Liver (tissue), 3 donors: ENCODE measurements at regions not wholly inside any gene's neighbourhood (a gene's known extent, or its start where the extent isn't known, plus 50 kb on each side); places are given as distances from the start of the nearest gene placed in this dataset.

Source experiments
- CTCF ChIP-seq: fragments of 150-350 bp; IDR thresholded peaks from 2 replicates; pipeline ENCODE4 v1.5.1; 2017; ENCODE audit warnings: improper control_type of control experiment, low read depth, low read length; ENCODE audit not compliant: missing input control
- EGR1 ChIP-seq, 2 donors: IDR thresholded peaks; 2 replicates each; pipeline ENCODE4 v1.6.1; 2016 to 2018; ENCODE audit warnings: antibody characterized with exemption in 2 of 2, low read depth in 2 of 2
- MAX ChIP-seq: IDR thresholded peaks from 2 replicates; pipeline ENCODE4 v1.6.1; 2016; ENCODE audit warnings: antibody characterized with exemption
- RAD21 ChIP-seq, 2 donors: IDR thresholded peaks; 2 replicates each; pipeline ENCODE4 v1.6.1; 2016; ENCODE audit warnings: antibody characterized with exemption in 2 of 2, mild to moderate bottlenecking in 2 of 2
- donor health status: healthy.
- donor health status: healthy.

GRCh38 chr15:97189162-97189780 lies 771.2 kb upstream of the ARRDC4 start:
- no peak for TF ChIP-seq MAX
- TF ChIP-seq CTCF: no peak
- TF ChIP-seq RAD21 (IDR thresholded peaks at IDR 0.05): no peak
- TF ChIP-seq EGR1 (IDR thresholded peaks at IDR 0.05; ENCODE audit: low read depth in 2 of 2): no peak
